K562 (cell line): ENCODE measurements at regions not wholly inside any gene's neighbourhood (a gene's known extent, or its start where the extent isn't known, plus 50 kb on each side); places are given as distances from the start of the nearest gene placed in this dataset.

Experiments
- CHD4 ChIP-seq: fragments of 200-600 bp; sonication (generic); IDR thresholded peaks from 3 replicates; pipeline ENCODE4 v1.6.1; 2012; ENCODE audit warnings: low read depth, mild to moderate bottlenecking, mixed read lengths, low read length, inconsistent platforms; ENCODE audit not compliant: insufficient read depth, insufficient replicate concordance, poor library complexity, severe bottlenecking
- CTCF ChIP-seq, 3 experiments: IDR thresholded peaks in 2 of 3; conservative IDR thresholded peaks in 1 of 3; 2 replicates each; pipeline ENCODE4 v1.5.1; 2011 to 2012; ENCODE audit warnings: low read length in 3 of 3, mild to moderate bottlenecking in 3 of 3, control low read depth in 2 of 3, improper control_type of control experiment in 1 of 3, inconsistent platforms in 1 of 3, low read depth in 1 of 3, mixed read lengths in 1 of 3, moderate library complexity in 1 of 3; ENCODE audit not compliant: insufficient read depth in 2 of 3
- FOS ChIP-seq: IDR thresholded peaks from 3 replicates; pipeline ENCODE4 v1.6.1; 2011; ENCODE audit not compliant: insufficient read length; ENCODE audit errors: extremely low read depth
- LARP7 ChIP-seq: fragments of 450-650 bp; IDR thresholded peaks from 2 replicates; pipeline ENCODE4 v1.6.1; 2016
- MTA2 ChIP-seq: fragments of 450-650 bp; IDR thresholded peaks from 2 replicates; pipeline ENCODE4 v1.6.1; 2016; ENCODE audit warnings: low read depth

GRCh38 chr2:76472946-76473345 is 762.2 kb upstream of the GCFC2 start:
- TF ChIP-seq FOS, result no peak
- TF ChIP-seq CTCF (IDR thresholded peaks at IDR 0.05 in 2 of 3, conservative IDR thresholded peaks at IDR 0.05 in 1 of 3; ENCODE audit: insufficient read depth in 2 of 3, low read depth in 1 of 3, low read length in 3 of 3), result no peak
- TF ChIP-seq CHD4, result no peak
- no peak for TF ChIP-seq LARP7
- no peak for TF ChIP-seq MTA2
